ENCODE measurements at regions not wholly inside any gene's neighbourhood (a gene's known extent, or its start where the extent isn't known, plus 50 kb on each side); places are given as distances from the start of the nearest gene placed in this dataset.

- TF ChIP-seq YBX1 (IDR thresholded peaks at IDR 0.05) (no peak), ZNF165 (CRISPR knock-in tag; IDR thresholded peaks at IDR 0.05; ENCODE audit: borderline replicate concordance) (no peak), YY1 (IDR thresholded peaks at IDR 0.05; ENCODE audit: borderline replicate concordance in 1 of 3, control insufficient read depth in 1 of 3, extremely low read depth in 1 of 3, insufficient read depth in 3 of 3, insufficient read length in 1 of 3, insufficient replicate concordance in 2 of 3, low read depth in 1 of 3, low read length in 2 of 3) (no peak), JUND (IDR thresholded peaks at IDR 0.05; ENCODE audit: borderline replicate concordance, low read depth, low read length) (no peak), JUND (tag; IDR thresholded peaks at IDR 0.05; ENCODE audit: borderline replicate concordance, low read depth, low read length) (no peak), CTCF (IDR thresholded peaks at IDR 0.05 in 2 of 3, conservative IDR thresholded peaks at IDR 0.05 in 1 of 3; ENCODE audit: insufficient read depth in 2 of 3, low read depth in 1 of 3, low read length in 3 of 3) (no peak), ZBTB33 (CRISPR knock-in tag; IDR thresholded peaks at IDR 0.05) (no peak), ZNF324 (CRISPR knock-in tag; IDR thresholded peaks at IDR 0.05) (no peak), POLR2A (conservative IDR thresholded peaks at IDR 0.05) (no peak), KAT8 (IDR thresholded peaks at IDR 0.05; ENCODE audit: low read depth) (no peak), PREB (CRISPR knock-in tag; IDR thresholded peaks at IDR 0.05) (no peak), RB1 (IDR thresholded peaks at IDR 0.05; ENCODE audit: low read depth) (no peak), MLLT1 (IDR thresholded peaks at IDR 0.05) (no peak)
These were observed 306.5 kb upstream of the HS3ST5 start for GRCh38 chr6:114649298-114649697.

Measured in K562 (cell line).